ENCODE measurements at regions not wholly inside any gene's neighbourhood (a gene's known extent, or its start where the extent isn't known, plus 50 kb on each side); places are given as distances from the start of the nearest gene placed in this dataset.

- TF ChIP-seq, protein P1, sequence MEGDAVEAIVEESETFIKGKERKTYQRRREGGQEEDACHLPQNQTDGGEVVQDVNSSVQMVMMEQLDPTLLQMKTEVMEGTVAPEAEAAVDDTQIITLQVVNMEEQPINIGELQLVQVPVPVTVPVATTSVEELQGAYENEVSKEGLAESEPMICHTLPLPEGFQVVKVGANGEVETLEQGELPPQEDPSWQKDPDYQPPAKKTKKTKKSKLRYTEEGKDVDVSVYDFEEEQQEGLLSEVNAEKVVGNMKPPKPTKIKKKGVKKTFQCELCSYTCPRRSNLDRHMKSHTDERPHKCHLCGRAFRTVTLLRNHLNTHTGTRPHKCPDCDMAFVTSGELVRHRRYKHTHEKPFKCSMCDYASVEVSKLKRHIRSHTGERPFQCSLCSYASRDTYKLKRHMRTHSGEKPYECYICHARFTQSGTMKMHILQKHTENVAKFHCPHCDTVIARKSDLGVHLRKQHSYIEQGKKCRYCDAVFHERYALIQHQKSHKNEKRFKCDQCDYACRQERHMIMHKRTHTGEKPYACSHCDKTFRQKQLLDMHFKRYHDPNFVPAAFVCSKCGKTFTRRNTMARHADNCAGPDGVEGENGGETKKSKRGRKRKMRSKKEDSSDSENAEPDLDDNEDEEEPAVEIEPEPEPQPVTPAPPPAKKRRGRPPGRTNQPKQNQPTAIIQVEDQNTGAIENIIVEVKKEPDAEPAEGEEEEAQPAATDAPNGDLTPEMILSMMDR (IDR thresholded peaks at IDR 0.05; ENCODE audit: insufficient read depth, low read length, poor library complexity, severe bottlenecking), result no peak
- no peaks in the 10 kb centered on the region for H3K27me3 ChIP-seq (ENCODE audit: control insufficient read depth, insufficient read depth, low read length)
- H3K36me3 ChIP-seq (ENCODE audit: control insufficient read depth, insufficient read depth, low read length), result no peaks in the 10 kb centered on the region
- DNase-seq (ENCODE audit: low read depth), result no peak
- no peak overlapping the region for H3K4me3 ChIP-seq (ENCODE audit: low read depth, low read length)
These were observed 82.8 kb upstream of the HIVEP1 start for GRCh38 chr6:11929241-11929835.

DNA sequence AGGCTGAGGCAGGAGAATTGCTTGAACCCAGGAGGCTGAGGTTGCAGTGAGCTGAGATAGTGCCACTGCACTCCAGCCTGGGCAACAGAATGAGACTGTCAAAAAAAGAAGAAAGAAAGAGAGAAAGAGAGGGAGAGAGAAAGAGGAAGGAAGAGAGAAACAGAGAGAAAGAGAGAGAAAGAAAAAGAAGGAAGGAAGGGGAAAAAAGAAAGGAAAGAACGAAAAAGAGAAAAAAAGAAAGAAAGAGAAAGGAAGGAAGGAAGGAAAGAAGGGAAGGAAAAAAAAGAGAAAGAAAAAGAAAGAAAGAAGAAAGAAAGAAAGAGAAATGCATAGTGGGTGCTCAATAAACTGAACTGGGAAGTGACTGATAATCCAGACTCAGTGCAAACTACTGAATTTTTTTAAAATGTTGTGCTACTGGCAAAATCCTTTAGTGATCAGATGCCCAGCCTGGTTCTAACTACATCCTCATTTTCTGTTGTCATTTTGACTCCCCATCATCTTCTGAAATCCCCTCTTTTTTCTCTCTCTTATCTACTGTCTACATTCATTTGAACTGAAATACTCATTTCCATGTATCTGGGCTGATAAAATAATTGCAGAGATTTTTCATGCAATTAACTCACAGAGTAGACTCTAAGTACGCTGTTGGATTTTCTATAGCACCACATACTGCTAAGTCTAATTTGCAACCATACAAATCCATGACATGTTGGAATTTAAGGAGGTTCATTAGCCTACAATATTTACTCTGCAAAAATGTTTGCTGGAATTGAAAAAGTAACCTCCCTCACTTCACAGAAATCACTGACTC, 85.3 kb upstream of the HIVEP1 start:
- TF ChIP-seq, protein P1 (IDR thresholded peaks at IDR 0.05; ENCODE audit: insufficient read depth, low read length, poor library complexity, severe bottlenecking), result no peak
- Histone ChIP-seq H3K4me3 (ENCODE audit: low read depth, low read length) (no peak overlapping the region), H3K27me3 (ENCODE audit: control insufficient read depth, insufficient read depth, low read length) (no peaks in the 10 kb centered on the region), H3K36me3 (ENCODE audit: control insufficient read depth, insufficient read depth, low read length) (no peaks in the 10 kb centered on the region)
- DNase-seq (ENCODE audit: low read depth), result no peak

DNA sequence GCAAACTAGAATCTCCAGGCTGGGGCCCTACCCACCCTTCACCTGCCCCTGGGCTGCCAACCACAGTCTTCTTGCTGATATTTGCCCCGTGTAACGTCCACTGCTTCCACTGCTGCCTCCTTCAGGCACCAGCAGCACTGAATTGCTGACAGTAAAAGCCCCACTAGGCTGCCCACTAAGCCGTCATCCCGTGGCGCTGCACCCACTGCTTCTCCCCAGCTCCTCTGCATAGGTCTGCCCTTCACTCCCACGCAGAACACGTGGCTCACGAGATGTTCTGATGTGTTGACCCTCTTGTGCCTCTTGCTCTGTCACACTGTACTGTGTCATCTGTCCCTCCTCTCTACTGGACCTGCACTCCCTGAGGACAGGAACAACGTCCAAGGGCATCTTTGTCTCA, 86.3 kb upstream of the HIVEP1 start:
- H3K36me3 ChIP-seq (ENCODE audit: control insufficient read depth, insufficient read depth, low read length), result no peaks in the 10 kb centered on the region
- no peak for DNase-seq (ENCODE audit: low read depth)
- no peaks in the 10 kb centered on the region for H3K27me3 ChIP-seq (ENCODE audit: control insufficient read depth, insufficient read depth, low read length)
- TF ChIP-seq, protein P1 (IDR thresholded peaks at IDR 0.05; ENCODE audit: insufficient read depth, low read length, poor library complexity, severe bottlenecking), result no peak
- H3K4me3 ChIP-seq (ENCODE audit: low read depth, low read length), result no peak overlapping the region

DNA sequence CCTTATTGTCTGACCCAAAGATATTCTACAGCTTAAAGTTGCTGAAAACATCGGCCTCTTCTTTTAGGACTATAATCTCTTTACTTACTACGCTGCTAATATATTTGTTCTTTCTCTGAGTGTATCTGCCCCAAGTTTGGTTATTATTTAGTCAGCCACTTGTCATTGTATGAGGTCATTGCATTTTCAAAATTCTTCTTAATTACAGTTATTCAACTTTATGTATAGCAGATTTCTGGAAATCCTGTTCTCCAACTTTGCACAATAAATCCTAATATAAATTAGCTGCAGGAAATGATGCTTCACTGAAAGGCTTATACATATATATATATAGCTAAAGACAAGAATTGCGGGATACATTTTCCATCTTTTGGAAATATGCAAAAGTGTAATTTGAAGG, 88.5 kb upstream of the HIVEP1 start:
- Histone ChIP-seq H3K36me3 (ENCODE audit: control insufficient read depth, insufficient read depth, low read length) (no peaks in the 10 kb centered on the region), H3K4me3 (ENCODE audit: low read depth, low read length) (no peak overlapping the region), H3K27me3 (ENCODE audit: control insufficient read depth, insufficient read depth, low read length) (no peaks in the 10 kb centered on the region)
- no peak for DNase-seq (ENCODE audit: low read depth)
- TF ChIP-seq, protein P1 (IDR thresholded peaks at IDR 0.05; ENCODE audit: insufficient read depth, low read length, poor library complexity, severe bottlenecking), result no peak

GRCh38 chr6:11922901-11923300, 89.2 kb upstream of the HIVEP1 start:
- TF ChIP-seq, protein P1 (IDR thresholded peaks at IDR 0.05; ENCODE audit: insufficient read depth, low read length, poor library complexity, severe bottlenecking), result no peak
- H3K4me3 ChIP-seq (ENCODE audit: low read depth, low read length), result no peak overlapping the region
- DNase-seq (ENCODE audit: low read depth), result no peak
- H3K27me3 ChIP-seq (ENCODE audit: control insufficient read depth, insufficient read depth, low read length), result no peaks in the 10 kb centered on the region
- no peaks in the 10 kb centered on the region for H3K36me3 ChIP-seq (ENCODE audit: control insufficient read depth, insufficient read depth, low read length)

All from kidney epithelial cell (primary cell).